NCI-H146 treated with DMSO at 0.1 percent for 48 hours (cell line): ENCODE measurements at regions not wholly inside any gene's neighbourhood (a gene's known extent, or its start where the extent isn't known, plus 50 kb on each side); places are given as distances from the start of the nearest gene placed in this dataset.

Experiments used
- DNase-seq: peaks from one replicate; lab custom pipeline; 2025; ENCODE audit not compliant: unreplicated experiment; lab: John Stamatoyannopoulos, UW

DNA sequence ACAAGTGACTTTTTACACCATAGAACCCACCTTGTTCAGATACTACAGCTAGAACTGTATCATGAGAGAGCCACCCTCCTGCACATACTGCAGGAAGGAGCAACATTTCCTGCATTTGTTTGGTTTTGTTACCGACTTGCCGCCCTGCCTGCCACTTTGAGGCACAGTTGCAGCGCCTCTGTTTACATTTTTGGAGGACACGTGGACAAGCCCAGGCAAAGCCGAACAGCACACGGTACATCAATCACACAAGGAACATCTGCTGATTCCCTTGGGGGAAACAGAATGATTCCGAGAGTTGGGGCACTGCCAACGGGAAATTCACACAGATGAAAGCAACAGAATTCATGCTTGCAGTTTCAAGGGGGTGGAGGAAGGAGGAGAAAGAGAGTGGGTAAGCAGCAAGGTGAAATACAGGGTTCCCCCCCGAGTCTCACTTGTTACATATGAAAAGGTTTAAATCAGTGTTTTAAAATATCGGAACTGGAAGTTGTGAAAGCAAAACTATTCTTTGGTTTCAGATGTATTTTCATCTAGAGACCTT, 110.7 kb downstream of the BTG1 start:
- DNase-seq: peak; percentile 61

DNA sequence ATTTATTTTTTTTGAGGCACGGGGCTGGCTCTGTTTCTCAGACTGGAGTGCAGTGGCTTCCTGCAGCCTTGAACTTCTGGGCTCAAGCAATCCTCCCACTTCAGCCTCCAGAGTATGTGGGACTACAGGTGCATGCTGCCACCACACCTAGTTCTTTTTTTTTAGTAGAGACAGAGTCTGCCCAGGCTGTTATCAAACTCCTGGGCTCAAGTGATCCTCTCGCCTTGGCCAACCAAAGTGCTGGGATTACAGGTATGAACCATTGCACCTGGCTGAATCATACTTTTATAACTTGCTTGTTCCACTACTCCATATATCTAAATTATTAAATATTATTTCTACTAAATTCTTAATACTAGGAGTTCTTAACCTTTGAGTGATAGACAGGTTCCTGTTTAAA, 111.6 kb downstream of the BTG1 start:
- DNase-seq: no peak

DNA sequence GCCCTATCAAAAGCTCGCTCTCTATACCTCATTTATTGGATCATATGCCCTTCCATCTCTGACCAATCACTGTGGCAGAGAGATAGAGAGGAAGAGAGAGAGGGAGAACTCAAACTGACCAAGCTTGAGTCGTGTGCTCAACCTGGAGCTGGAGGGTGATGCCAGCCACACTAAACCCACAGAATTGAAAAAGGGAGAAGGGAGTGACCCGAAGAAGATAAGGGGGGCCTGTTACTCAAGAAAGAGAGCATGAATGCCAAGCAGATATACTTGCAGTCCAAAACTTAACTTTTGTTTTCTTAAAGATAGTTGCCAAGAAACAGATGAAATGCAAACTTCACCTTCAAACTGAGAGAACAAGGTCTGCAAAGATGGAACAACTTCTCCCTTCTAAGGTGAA, 112.7 kb downstream of the BTG1 start:
- no peak for DNase-seq

DNA sequence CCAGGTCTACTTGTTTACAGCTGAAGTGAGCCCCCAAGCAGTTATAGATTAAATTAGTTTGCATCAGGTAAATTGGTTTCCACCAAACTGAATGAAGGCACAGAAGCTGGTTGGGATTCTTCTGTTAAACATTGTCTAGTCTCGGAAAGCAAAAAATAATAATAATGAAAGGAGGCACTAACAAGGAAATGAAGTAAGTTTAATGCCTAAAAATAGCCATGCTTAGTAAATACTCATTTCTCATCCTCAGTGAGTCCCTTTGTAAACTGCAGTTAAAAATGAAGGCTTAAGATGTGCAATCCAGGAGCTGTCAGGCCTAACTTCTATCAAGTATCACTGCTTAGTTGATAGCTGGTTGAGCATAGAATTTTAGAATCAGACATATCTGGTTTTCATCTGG, 113.5 kb downstream of the BTG1 start:
- no peak for DNase-seq

DNA sequence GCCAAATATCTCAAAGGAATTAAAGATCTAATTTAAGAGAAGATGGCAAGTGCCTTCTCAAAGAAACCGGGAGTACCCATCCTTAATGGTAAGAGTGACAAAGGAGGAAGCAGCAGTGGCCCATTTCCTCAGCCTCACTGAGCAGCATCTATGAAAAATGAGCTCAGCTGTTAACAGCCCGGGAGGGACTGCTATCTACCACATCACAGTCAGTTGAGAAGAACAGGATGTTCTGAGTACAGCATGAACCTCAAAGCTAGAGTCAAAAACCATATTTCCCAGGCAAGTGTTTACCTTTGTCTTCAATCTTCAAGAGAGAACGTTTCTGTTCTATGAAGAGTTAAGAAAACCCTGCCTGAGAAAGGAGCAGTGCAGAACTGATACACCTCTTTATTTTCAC, 115.0 kb downstream of the BTG1 start:
- no peak for DNase-seq

DNA sequence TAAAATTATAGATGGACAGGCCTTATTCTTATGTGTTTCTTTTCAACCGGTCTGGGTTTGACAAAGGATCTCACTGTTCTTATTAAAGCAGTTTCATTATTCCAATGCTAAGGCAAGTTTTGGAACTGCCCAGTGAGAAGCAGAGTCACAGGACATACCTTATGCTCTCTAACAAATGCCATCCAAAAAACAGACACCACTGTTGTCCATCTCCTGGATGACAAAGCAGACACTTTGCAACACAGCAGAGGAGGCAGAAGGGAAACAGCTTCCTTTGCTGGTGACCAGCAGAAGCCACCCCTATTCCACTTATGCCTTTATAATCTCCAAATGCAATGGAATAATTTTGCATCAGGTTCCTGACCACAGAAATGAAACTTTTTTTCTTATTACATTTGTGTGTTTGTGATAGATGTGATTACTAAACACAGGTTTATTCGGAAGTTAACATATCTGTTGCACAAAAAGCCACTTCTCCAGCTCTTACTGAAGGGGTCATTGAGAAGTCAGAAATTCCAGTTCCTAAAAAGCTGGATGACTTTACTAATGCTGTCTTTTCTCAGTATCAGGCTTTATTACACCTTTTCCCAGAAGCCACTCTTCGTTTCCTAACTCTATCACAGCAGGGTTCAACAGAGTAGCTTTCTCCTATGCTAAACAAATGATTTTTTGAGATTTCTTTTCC, 115.6 kb downstream of the BTG1 start:
- no peak for DNase-seq

DNA sequence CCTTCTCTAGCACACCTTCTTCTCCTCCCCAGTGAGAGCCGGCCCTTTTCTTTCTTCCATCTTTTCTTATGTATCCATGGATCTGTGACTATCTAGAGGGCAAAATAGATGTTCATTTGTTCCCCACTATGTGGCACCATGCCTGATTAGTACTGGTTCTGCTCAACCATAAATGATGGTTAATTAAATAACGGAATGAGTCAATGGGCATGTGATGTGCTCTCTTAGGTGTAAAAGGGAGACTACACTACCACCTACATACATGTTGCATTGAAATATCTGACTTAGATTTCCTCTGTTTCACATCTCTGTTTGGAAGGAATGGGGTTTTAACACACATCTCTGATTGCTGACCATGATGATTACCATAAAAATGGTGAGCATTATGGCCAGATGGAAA, 116.5 kb downstream of the BTG1 start:
- DNase-seq: no peak

DNA sequence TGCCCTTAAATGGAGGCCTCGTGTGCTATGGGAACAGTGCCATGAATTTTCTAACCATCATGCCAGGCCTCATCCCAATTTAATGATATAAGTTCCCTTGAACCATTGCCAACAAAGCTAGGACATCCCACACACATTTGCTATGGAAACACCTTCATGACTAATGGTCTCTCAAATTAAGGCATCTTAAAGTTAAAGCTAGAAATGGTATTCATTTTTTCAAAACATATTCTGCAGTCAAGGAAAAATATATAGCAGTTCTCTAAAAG, 117.3 kb downstream of the BTG1 start:
- DNase-seq: no peak

DNA sequence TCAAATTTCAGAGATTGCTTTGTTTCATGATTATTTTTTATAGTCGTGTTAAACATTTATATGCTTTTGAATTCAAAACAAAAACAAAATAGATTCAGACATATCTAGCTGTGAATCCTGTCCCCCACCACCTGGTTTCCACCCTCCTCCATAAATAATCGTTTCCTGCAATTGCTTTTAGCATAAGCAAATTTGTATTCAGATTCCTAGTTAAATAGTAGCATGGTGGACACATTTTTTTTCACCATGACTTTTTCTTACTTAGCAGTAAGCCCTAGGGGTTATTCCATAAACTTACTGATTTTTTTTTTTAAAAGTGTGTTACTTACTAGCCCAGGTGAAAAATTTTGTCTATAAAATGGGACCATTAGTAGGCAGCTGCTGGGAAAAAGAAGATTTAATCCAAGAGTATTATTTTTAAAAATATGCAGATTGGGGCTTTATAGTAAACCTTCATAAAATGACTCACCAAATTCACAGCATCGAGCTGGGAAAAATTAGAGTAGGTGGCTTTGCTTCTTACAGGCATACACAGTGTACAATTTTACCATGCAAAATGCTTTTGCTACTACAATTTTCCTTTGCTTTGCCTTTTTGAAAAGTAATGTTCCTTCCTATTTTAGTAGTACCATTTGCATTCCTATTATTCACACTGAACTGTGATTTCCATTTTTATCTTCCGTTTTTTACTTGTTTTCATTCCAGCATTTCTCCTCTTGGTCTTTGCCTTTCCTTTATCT, 117.8 kb downstream of the BTG1 start:
- no peak for DNase-seq

DNA sequence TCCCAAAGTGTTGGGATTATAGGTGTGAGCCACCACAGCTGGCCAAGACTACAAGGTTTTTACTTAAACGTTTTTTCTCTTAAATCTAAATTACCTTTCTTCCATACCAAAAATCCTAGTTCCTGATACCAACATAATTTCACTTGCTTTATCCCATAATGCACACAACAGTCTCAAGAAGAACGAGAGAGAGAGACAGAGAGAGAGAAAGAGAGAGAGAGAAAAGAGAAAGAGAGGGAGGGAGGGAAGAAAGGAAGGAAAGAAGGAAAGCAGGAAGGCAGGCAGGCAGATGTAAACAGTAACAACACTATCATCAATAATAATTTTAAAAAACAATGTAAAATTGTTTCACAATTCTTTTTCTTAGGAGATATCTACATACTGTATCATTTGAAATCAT, 118.4 kb downstream of the BTG1 start:
- DNase-seq: no peak

DNA sequence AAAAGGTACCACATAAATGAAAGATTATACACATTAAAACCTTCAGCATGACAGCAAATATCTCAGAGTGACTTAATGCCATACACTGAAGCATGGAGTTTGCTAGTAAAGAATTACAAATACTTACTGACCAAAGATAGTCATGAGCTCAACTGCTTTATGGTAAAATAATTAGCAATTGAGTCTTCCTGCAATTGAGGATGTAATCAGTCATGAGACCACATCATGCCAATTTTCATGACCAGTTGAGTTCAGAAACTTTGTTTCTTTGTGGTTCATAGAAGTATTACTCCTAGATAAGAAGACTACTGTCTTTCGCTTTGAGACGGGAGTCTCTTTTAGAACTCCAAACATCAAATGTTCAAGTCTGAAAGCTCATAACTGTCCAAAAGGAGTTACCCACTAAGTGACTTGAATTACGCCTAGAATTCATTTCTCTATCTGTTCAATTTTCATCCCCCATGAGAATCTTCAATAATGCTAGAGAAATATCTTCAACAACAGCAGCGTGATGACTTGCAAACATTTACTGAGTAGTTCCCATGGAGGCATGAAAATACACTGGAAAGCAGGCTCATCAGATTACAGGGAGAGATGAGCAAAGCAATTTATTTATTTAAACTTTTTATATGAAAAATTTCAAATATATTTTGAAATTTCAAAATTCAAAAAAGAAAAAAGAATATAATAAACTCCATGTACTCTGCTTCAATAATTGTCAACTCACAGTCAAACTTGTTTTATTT, 120.0 kb downstream of the BTG1 start:
- DNase-seq: no peak

DNA sequence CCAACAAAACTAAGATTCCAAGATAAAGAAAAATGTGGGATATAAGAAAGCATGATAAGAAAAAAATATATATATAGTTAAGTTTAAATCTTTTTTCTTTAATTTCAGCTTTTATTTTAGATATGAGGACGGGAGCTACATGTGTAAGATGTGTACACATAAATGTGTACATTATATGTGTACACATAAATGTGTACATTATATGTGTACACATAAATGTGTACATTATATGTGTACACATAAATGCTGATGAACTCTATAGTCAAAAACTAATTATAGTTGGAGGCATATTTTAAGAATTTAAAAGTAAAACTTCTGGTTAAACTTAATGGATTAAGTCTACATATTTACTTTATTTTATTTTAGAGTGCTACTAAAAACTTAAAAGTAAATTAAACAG, 123.6 kb downstream of the BTG1 start:
- DNase-seq: no peak

DNA sequence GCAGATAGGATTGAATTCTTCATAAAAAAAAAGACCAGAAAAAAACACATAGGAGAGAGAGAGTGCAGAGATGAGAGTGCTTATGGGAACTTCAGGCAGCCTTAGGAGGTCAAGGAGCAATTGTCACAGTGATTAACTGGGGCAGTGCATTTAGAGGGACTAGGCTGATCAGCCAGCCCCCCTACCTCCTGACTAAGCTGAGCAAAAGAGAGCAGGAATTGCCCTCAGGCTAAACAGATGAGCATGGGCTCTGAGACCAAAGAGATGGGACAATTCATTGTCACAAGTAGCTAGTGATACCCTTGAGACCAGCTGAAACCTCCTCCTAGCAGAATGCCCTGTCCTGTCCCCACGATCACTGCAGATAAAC, 124.0 kb downstream of the BTG1 start:
- DNase-seq: peak; percentile 66

DNA sequence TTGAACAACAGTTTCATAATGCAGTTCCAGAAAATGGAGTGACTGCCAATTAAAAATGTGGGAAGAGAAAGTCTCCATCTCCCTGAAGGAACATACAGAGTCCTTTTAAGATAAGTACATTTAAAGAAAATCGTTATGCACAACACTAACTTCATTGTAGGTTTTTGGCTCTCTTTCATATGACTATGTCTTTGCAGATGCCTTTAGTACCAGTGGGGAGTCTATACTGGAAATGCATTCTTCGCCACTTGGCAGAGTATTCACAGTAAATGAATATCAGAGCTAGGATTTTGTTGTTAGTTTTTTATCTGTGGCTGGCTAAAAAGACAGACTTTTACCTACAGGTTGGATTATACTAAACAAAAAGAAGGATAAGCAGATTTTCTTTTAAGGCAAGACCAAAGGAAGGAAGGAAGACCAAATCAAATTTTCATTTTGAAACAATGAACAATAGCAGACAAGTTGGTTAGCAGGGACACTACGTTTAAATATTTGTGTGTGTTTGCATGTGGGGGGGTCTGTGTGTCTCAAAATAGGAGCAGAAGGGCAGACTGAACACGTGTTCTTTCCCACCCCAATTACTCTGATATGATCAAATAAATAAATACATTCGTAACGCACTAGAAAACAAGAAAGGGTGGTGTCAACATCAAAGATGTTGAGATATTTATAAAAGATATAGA, 124.5 kb downstream of the BTG1 start:
- no peak for DNase-seq

DNA sequence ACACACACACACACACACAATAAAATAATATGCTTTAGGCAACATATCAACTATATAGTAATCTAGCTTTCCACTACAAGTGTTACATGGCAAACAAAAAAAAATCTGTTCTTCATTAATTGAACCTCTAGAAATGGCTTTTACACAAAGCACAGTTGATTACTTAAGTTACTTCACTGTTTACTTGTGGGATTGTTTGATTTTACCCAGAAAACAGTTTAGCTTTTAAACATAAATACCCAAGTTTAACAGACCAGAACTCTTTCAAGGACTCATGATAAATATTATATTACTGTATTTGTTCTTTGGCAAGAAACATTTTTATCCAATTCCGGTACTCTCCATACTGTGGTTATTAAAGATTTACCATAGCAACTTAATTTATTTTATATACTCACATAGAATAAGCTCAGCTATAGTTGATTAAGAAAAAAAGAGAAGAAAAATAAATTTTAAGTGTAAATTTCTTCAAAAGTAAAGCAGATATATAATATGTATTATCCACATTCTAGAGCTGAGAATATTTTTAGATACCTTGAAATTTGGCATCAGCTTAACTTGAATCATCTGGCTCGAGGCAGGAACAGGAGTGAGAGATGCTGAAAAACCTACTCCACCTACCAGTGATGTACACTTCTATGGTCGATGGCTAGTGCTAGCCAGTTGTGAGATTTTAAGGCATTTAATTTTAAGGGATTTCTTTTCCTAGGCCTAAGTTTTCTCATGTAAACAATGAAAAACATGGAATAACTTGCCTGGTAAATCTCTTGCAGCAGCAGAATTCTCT, 126.0 kb downstream of the BTG1 start:
- no peak for DNase-seq

DNA sequence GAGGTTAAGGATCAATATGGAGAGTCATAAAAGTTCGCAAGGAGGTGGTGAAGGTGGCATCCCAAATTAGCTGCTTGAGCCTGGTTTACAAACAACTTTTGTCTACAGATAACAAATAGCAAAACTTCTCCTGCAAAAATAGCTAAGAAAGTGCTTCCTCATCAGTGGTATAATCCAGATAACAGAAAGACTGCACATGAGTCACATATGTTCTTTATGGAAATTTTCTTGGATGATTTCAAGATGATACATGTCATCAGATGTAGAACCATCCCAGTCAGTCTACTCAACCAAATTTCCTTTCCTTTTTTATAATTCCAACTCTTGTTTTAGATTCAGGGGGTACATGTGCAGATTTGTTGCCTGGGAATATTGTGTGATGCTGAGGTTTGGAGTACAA, 133.0 kb downstream of the BTG1 start:
- DNase-seq: no peak

DNA sequence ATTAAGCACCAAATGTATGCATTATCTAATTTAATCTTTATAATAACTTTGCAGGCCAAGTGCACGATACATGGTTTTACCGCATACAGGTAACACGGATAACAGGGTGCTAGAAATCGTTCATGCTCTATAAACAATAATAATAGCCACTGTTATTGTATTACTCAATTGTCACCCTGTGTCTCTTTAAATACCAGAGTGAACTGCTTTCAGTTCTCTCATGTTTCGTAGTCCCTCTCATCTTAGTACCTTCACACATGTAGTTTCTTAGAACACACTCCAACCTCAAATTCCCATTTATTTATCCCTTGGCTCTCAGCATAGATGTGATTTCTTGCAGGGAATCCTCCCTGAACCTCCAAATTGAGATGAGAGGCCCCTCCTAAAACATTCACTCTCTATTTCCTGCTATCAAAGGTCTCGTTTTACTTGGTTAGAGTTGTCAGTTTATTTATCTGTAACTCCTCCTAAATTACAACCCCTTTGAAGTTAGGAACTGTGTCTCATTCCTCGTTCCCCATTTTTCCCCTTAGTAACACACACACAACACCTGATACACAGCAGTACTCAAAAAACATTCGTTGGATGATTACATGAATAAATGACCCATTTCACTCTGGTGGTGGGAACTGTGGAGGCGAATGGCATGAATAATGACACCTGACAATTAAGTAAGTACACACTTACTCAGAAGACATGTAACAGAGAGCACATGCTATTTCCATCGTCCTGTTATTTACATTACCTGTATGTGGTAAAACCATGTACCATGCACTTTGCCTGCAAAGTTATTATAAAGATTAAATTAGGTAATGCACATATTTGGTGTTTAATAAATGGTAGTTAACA, 134.6 kb downstream of the BTG1 start:
- no peak for DNase-seq

DNA sequence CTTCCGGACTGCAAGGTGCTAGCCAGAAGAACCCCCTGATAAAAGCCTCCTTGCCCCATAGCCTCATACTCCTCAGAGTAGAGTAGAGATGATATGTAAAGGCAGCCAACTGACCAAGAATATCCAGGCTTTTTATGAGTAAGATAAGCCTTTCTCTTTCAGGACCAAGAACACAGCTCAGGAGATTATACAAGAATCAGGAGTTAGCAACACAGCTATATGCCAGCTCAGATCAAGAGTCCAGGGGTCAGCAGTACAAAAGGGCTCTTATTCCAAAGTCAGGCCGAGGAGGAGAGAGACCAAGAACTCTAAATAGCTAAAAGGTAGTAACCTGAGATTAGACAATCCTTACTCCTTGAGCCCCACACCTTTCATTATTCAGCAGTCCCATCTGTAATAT, 135.3 kb downstream of the BTG1 start:
- no peak for DNase-seq

DNA sequence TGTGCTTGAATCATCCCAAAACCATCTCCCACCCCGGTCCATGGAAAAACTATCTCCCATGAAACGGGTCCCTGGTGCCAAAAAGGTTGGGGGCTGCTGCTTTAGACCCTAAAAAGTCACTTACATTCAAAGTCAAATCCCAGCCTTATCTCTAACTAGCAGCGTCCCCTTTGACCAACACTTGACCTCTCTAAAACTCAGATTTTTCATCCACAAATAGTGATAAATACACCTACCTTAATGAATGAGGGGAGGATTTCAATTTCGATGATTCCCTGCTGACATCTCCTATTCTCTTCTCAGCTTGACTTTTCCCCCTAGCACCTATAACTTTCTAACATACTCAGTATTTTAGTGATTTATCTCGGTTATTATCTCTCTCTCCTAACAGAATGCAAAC, 137.3 kb downstream of the BTG1 start:
- DNase-seq: no peak

DNA sequence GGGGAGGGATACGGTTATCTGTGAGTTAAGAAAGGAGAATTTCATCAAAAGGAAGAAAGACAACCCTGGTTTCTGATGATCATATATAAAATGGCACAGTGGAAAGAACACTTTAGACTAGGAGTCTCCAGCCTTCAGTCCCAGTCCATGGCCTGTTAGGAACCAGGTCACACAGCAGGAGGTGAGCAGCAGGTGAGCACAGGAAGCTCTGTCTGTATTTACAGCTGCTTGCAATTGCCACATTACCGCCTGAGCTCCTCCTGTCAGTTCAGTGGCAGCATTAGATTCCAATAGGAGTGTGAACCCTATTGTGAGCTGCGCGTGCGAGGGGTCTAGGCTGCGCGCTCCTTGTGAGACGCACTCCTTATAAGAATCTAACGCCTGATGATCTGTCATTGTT, 137.9 kb downstream of the BTG1 start:
- DNase-seq: peak; percentile 93
